HepG2 (cell line): ENCODE measurements at regions not wholly inside any gene's neighbourhood (a gene's known extent, or its start where the extent isn't known, plus 50 kb on each side); places are given as distances from the start of the nearest gene placed in this dataset.

Source experiments
- ATAC-seq: fragments of 200-7000 bp; cut with Tn5 transposase; 3 replicates; pipeline ENCODE4 v1.9.1; 2020; ENCODE audit warnings: mild to moderate bottlenecking, moderate library complexity
- BruUV-seq: library from RNA; stranded (reverse); fragments of 400-500 nt; replicated peaks from 2 replicates; lab custom pipeline; 2021; lab: Mats Ljungman, UMichigan
- CTCF ChIA-PET: fragments of 300-600 bp; formaldehyde crosslinking; extraction: SDS; loops from one replicate; lab custom pipeline; 2021; ENCODE audit warnings: low total read pairs, inconsistent platforms, low intra/inter-chr PET ratio; lab: Yijun Ruan, JAX
- POLR2A ChIA-PET: fragments of 350-600 bp; sonication (Branson Sonifier 250); formaldehyde crosslinking; loops from one replicate; lab custom pipeline; 2020; ENCODE audit warnings: antibody characterized with exemption, inconsistent platforms; lab: Yijun Ruan, JAX
- DNase-seq: peaks from one replicate; pipeline ENCODE4 v3.0.0-alpha.2; 2015; ENCODE audit warnings: low spot score
- FAIRE-seq: peaks from 3 replicates; lab custom pipeline; 2011; peaks lifted over from hg19 to GRCh38; lab: Jason Lieb, UNC
- H2AFZ ChIP-seq: one replicate; pipeline ENCODE4 v1.6.1; 2011; ENCODE audit warnings: low read length, inconsistent platforms
- H3K27ac ChIP-seq: fragments of 300-600 bp; 3 replicates; pipeline ENCODE4 v1.8.0; 2011; ENCODE audit warnings: mixed run types, mild to moderate bottlenecking, mixed read lengths, low read length, inconsistent platforms; ENCODE audit not compliant: insufficient read depth; ENCODE audit errors: extremely low read length
- H3K27me3 ChIP-seq, 2 experiments: fragments of 200-600 bp in 1 of 2; 2 replicates in 1 of 2; 3 replicates in 1 of 2; pipeline versions ENCODE4 v1.6.0 to v1.8.0; 2011; ENCODE audit warnings: low read length in 2 of 2, mild to moderate bottlenecking in 2 of 2, moderate library complexity in 2 of 2, inconsistent platforms in 1 of 2; ENCODE audit not compliant: insufficient read depth in 2 of 2, control insufficient read depth in 1 of 2
- H3K36me3 ChIP-seq, 2 experiments: fragments of 200-600 bp in 1 of 2; replicated peaks in 1 of 2; 2 replicates in 1 of 2; 3 replicates in 1 of 2; pipeline versions ENCODE4 v1.5.1 to v1.8.0; 2011; ENCODE audit warnings: low read length in 2 of 2, inconsistent platforms in 1 of 2; ENCODE audit not compliant: insufficient read depth in 2 of 2, control insufficient read depth in 1 of 2
- H3K4me1 ChIP-seq: 2 replicates; pipeline ENCODE4 v1.5.1; 2012; ENCODE audit warnings: low read length, inconsistent platforms; ENCODE audit not compliant: insufficient read depth
- H3K4me2 ChIP-seq: 2 replicates; pipeline ENCODE4 v1.6.0; 2011; ENCODE audit warnings: low read depth, low read length, inconsistent platforms
- H3K4me3 ChIP-seq, 3 experiments: fragments of 200-600 bp in 1 of 3; sonication (generic), shearing (Covaris generic) in 1 of 3; replicated peaks in 1 of 3; 2 replicates each; pipeline ENCODE4 v1.5.1; 2011 to 2016; ENCODE audit warnings: low read length in 3 of 3, inconsistent platforms in 2 of 3, low read depth in 2 of 3, mild to moderate bottlenecking in 2 of 3, control low read depth in 1 of 3, mixed read lengths in 1 of 3; ENCODE audit not compliant: insufficient read depth in 1 of 3
- H3K79me2 ChIP-seq: one replicate; pipeline ENCODE4 v1.6.1; 2011; ENCODE audit warnings: low read length, inconsistent platforms; ENCODE audit not compliant: insufficient read depth
- H3K9ac ChIP-seq: 2 replicates; pipeline ENCODE4 v1.6.0; 2011; ENCODE audit warnings: mild to moderate bottlenecking, low read depth, low read length, inconsistent platforms; ENCODE audit not compliant: insufficient read depth
- H3K9me3 ChIP-seq: 2 replicates; pipeline ENCODE4 v1.5.1; 2012; ENCODE audit warnings: mild to moderate bottlenecking, low read length
- H4K20me1 ChIP-seq: 2 replicates; pipeline ENCODE4 v1.6.0; 2011; ENCODE audit warnings: inconsistent platforms, mild to moderate bottlenecking, low read length, moderate library complexity; ENCODE audit not compliant: insufficient read depth
- BRF2 ChIP-seq: sonication (generic); formaldehyde crosslinking; IDR thresholded peaks from 2 replicates; pipeline ENCODE4 v1.8.1; 2022; ENCODE audit warnings: mild to moderate bottlenecking, missing genetic modification reagents
- DDIT3 ChIP-seq: sonication (generic); formaldehyde crosslinking; IDR thresholded peaks from 2 replicates; pipeline ENCODE4 v1.4.0; 2020; ENCODE audit warnings: mild to moderate bottlenecking, missing genetic modification reagents
- FOXJ3 ChIP-seq: sonication (generic); formaldehyde crosslinking; IDR thresholded peaks from 2 replicates; pipeline ENCODE4 v1.4.0; 2020; ENCODE audit warnings: missing genetic modification reagents, mild to moderate bottlenecking, borderline replicate concordance
- GFI1 ChIP-seq: sonication (generic); formaldehyde crosslinking; IDR thresholded peaks from 2 replicates; pipeline ENCODE4 v1.5.0; 2020; ENCODE audit warnings: missing genetic modification reagents, mild to moderate bottlenecking, borderline replicate concordance
- GPBP1L1 ChIP-seq: sonication (generic); formaldehyde crosslinking; IDR thresholded peaks from 2 replicates; pipeline ENCODE4 v1.5.0; 2020; ENCODE audit warnings: mild to moderate bottlenecking, missing genetic modification reagents
- NKX3-1 ChIP-seq: sonication (generic); formaldehyde crosslinking; IDR thresholded peaks from 2 replicates; pipeline ENCODE4 v1.5.0; 2020; ENCODE audit warnings: missing genetic modification reagents
- PBX3 ChIP-seq: sonication (generic); formaldehyde crosslinking; IDR thresholded peaks from 2 replicates; pipeline ENCODE4 v1.8.1; 2023; ENCODE audit warnings: missing genetic modification reagents, inconsistent platforms, borderline replicate concordance
- SNAPC5 ChIP-seq: sonication (generic); formaldehyde crosslinking; IDR thresholded peaks from 2 replicates; pipeline ENCODE4 v1.8.1; 2023; ENCODE audit warnings: mild to moderate bottlenecking, missing genetic modification reagents, borderline replicate concordance
- ZFP37 ChIP-seq: sonication (generic); formaldehyde crosslinking; IDR thresholded peaks from 2 replicates; pipeline ENCODE4 v1.4.0; 2020; ENCODE audit warnings: missing genetic modification reagents, borderline replicate concordance
- ZNF180 ChIP-seq: sonication (generic); formaldehyde crosslinking; IDR thresholded peaks from 2 replicates; pipeline ENCODE4 v1.4.0; 2020; ENCODE audit warnings: low read depth, missing genetic modification reagents, borderline replicate concordance
- ZNF503 ChIP-seq: sonication (generic); formaldehyde crosslinking; IDR thresholded peaks from 2 replicates; pipeline ENCODE4 v1.4.0; 2020; ENCODE audit warnings: missing genetic modification reagents
- WGBS: methylation state at CpG from one replicate; pipeline ENCODE4 v1.1.6; 2017; ENCODE audit warnings: low lambda C conversion rate; 5-methylcytosine and 5-hydroxymethylcytosine counted together
- in situ Hi-C: cut with HindIII; loops from 2 replicates; pipeline ENCODE4 v1.10.0; 2017; ENCODE audit warnings: low pct_unique_long_range_greater_than_20kb; ENCODE audit not compliant: extremely low pct_ligation_motif_present
- intact Hi-C: fragments of 100-400 bp; cut with micrococcal nuclease; formaldehyde crosslinking; loops from one replicate; pipeline ENCODE4 v1.10.0; 2022; ENCODE audit not compliant: unreplicated experiment

GRCh38 chr3:94226078-94226477, 163.2 kb downstream of the NSUN3 start:
- CTCF ChIA-PET: no interaction called here
- Histone ChIP-seq H3K4me1 (no peaks in the 10 kb centered on the region), H4K20me1 (no peaks in the 10 kb centered on the region), H3K36me3 (no peaks in the 10 kb centered on the region), H3K27ac (no peak overlapping the region)
- no peak for TF ChIP-seq PBX3
- TF ChIP-seq ZFP37: no peak
- TF ChIP-seq BRF2 (CRISPR knock-in tag): no peak
- TF ChIP-seq, all 625 proteins: peak for 0
- 20% methylated on average over 4 of the region's 4 CpGs for WGBS
- POLR2A ChIA-PET: no interaction called here
- H3K4me2 ChIP-seq: no peak overlapping the region
- intact Hi-C loops (no loop called here), in situ Hi-C loops (no loop called here)
- H3K27me3 ChIP-seq: no peaks in the 10 kb centered on the region
- FAIRE-seq (no peak), DNase-seq (no peak), ATAC-seq (no peak)
- no TSS peak for BruUV-seq
- H2AFZ ChIP-seq: no peak overlapping the region
- no peaks in the 10 kb centered on the region for H3K9me3 ChIP-seq
- no peaks in the 10 kb centered on the region for H3K79me2 ChIP-seq
- no peak overlapping the region for H3K9ac ChIP-seq
- H3K4me3 ChIP-seq: no peak overlapping the region

GRCh38 chr3:94232921-94233320, 170.1 kb downstream of the NSUN3 start:
- in situ Hi-C loops (no loop called here), intact Hi-C loops (no loop called here)
- no TSS peak for BruUV-seq
- H3K4me1 ChIP-seq: no peaks in the 10 kb centered on the region
- no peak overlapping the region for H3K9ac ChIP-seq
- ATAC-seq (no peak), DNase-seq (no peak), FAIRE-seq (no peak)
- no peak for TF ChIP-seq DDIT3 (CRISPR knock-in tag)
- no peak for TF ChIP-seq GPBP1L1 (CRISPR knock-in tag)
- no peak for TF ChIP-seq GFI1 (CRISPR knock-in tag)
- TF ChIP-seq NKX3-1 (CRISPR knock-in tag): no peak
- no peak for TF ChIP-seq SNAPC5
- no peak for TF ChIP-seq ZNF503 (CRISPR knock-in tag)
- TF ChIP-seq ZNF180 (CRISPR knock-in tag): no peak
- no peak for TF ChIP-seq FOXJ3 (CRISPR knock-in tag)
- ChIA-PET POLR2A (no interaction called here), CTCF (no interaction called here)
- no peaks in the 10 kb centered on the region for H3K9me3 ChIP-seq
- no peaks in the 10 kb centered on the region for H4K20me1 ChIP-seq
- H3K27me3 ChIP-seq: no peaks in the 10 kb centered on the region
- H3K4me3 ChIP-seq: no peak overlapping the region
- H3K4me2 ChIP-seq: no peak overlapping the region
- no peak overlapping the region for H3K27ac ChIP-seq
- H2AFZ ChIP-seq: no peak overlapping the region
- no peaks in the 10 kb centered on the region for H3K36me3 ChIP-seq
- 18% methylated on average over 3 of the region's 3 CpGs for WGBS
- no peaks in the 10 kb centered on the region for H3K79me2 ChIP-seq
